CD14-positive monocyte (primary cell): ENCODE measurements at regions not wholly inside any gene's neighbourhood (a gene's known extent, or its start where the extent isn't known, plus 50 kb on each side); places are given as distances from the start of the nearest gene placed in this dataset.

Experiments used
- DNase-seq, 3 donors: peaks; one replicate each; pipeline ENCODE4 v3.0.0-alpha.2; 2011 to 2022
- H2AFZ ChIP-seq: 2 replicates; pipeline ENCODE4 v1.6.0; 2012; ENCODE audit warnings: mild to moderate bottlenecking, low read depth, low read length, inconsistent platforms; ENCODE audit not compliant: insufficient read depth, poor library complexity, severe bottlenecking
- H3K27ac ChIP-seq, 2 donors: 1 replicate in 1 of 2; 2 replicates in 1 of 2; pipeline ENCODE4 v1.5.1; 2012 to 2013; ENCODE audit warnings: low read length in 2 of 2, control low read depth in 1 of 2, inconsistent platforms in 1 of 2, low read depth in 1 of 2, mild to moderate bottlenecking in 1 of 2
- H3K27me3 ChIP-seq, 2 donors: one replicate each; pipeline versions ENCODE4 v1.6.0 to v1.6.1; 2011 to 2013; ENCODE audit warnings: low read length in 2 of 2; ENCODE audit not compliant: control insufficient read depth in 2 of 2, insufficient read depth in 2 of 2
- H3K36me3 ChIP-seq, 2 donors: replicated peaks in 1 of 2; 1 replicate in 1 of 2; 2 replicates in 1 of 2; pipeline versions ENCODE4 v1.5.1 to v1.6.1; 2012 to 2013; ENCODE audit warnings: low read length in 2 of 2, control low read depth in 1 of 2, inconsistent platforms in 1 of 2, mild to moderate bottlenecking in 1 of 2; ENCODE audit not compliant: insufficient read depth in 2 of 2, control insufficient read depth in 1 of 2
- H3K4me1 ChIP-seq, 2 donors: 1 replicate in 1 of 2; 2 replicates in 1 of 2; pipeline versions ENCODE4 v1.5.1 to v1.6.1; 2012 to 2013; ENCODE audit warnings: low read length in 2 of 2, control low read depth in 1 of 2, inconsistent platforms in 1 of 2, mild to moderate bottlenecking in 1 of 2, moderate library complexity in 1 of 2; ENCODE audit not compliant: insufficient read depth in 2 of 2, control insufficient read depth in 1 of 2
- H3K4me2 ChIP-seq: replicated peaks from 2 replicates; pipeline ENCODE3; 2012; ENCODE audit warnings: low read length, moderate library complexity, mild to moderate bottlenecking; ENCODE audit not compliant: poor library complexity, severe bottlenecking; ENCODE audit errors: extremely low read depth
- H3K4me3 ChIP-seq, 3 experiments: fragments of 200-600 bp in 1 of 3; sonication (generic) in 1 of 3; replicated peaks in 1 of 3; 1 replicate in 2 of 3; 2 replicates in 1 of 3; pipeline ENCODE4 v1.5.1; 2011 to 2013; ENCODE audit warnings: low read length in 3 of 3, mild to moderate bottlenecking in 3 of 3, control low read depth in 2 of 3, low read depth in 2 of 3, inconsistent platforms in 1 of 3, moderate library complexity in 1 of 3
- H3K79me2 ChIP-seq: 2 replicates; pipeline ENCODE4 v1.6.0; 2012; ENCODE audit warnings: mild to moderate bottlenecking, control low read depth, inconsistent platforms, low read length, moderate library complexity; ENCODE audit not compliant: insufficient read depth
- H3K9ac ChIP-seq: 2 replicates; pipeline ENCODE4 v1.6.0; 2017; ENCODE audit warnings: low read length, mild to moderate bottlenecking; ENCODE audit not compliant: insufficient read depth, poor library complexity, severe bottlenecking
- H3K9me3 ChIP-seq, 2 donors: replicated peaks in 1 of 2; 1 replicate in 1 of 2; 2 replicates in 1 of 2; pipeline versions ENCODE4 v1.5.1 to v1.6.1; 2012 to 2013; ENCODE audit warnings: low read length in 2 of 2, control low read depth in 1 of 2; ENCODE audit not compliant: control insufficient read depth in 1 of 2, insufficient read depth in 1 of 2
- H4K20me1 ChIP-seq: 2 replicates; pipeline ENCODE4 v1.6.0; 2012; ENCODE audit warnings: mild to moderate bottlenecking, low read length, control low read depth, moderate library complexity; ENCODE audit not compliant: insufficient read depth
- H3K27ac Mint-ChIP-seq, 7 donors: one replicate each; pipeline ENCODE4 v1.8.0; 2020; ENCODE audit warnings: mild to moderate bottlenecking in 7 of 7, mixed read lengths in 7 of 7, moderate library complexity in 6 of 7, inconsistent platforms in 2 of 7
- H3K27me3 Mint-ChIP-seq, 3 donors: one replicate each; pipeline ENCODE4 v1.8.0; 2021 to 2022; ENCODE audit warnings: low read depth in 3 of 3, mild to moderate bottlenecking in 3 of 3, mixed read lengths in 3 of 3, moderate library complexity in 3 of 3, inconsistent platforms in 1 of 3
- H3K36me3 Mint-ChIP-seq, 2 donors: one replicate each; pipeline ENCODE4 v1.8.0; 2020; ENCODE audit warnings: mixed read lengths in 2 of 2, inconsistent platforms in 1 of 2, mild to moderate bottlenecking in 1 of 2
- H3K4me1 Mint-ChIP-seq: one replicate; pipeline ENCODE4 v1.8.0; 2020; ENCODE audit warnings: mild to moderate bottlenecking, mixed read lengths
- H3K4me3 Mint-ChIP-seq, 2 donors: one replicate each; pipeline ENCODE4 v1.8.0; 2020; ENCODE audit warnings: mild to moderate bottlenecking in 2 of 2, mixed read lengths in 2 of 2, moderate library complexity in 1 of 2
- H3K9me3 Mint-ChIP-seq, 7 donors: one replicate each; pipeline ENCODE4 v1.8.0; 2020 to 2022; ENCODE audit warnings: mixed read lengths in 7 of 7, mild to moderate bottlenecking in 6 of 7, moderate library complexity in 6 of 7, inconsistent platforms in 2 of 7
- CTCF ChIP-seq: fragments of 200-600 bp; IDR thresholded peaks from one replicate; pipeline ENCODE4 v1.8.0; 2022; ENCODE audit warnings: antibody characterized with exemption, mild to moderate bottlenecking
- WGBS: methylation state at CpG from one replicate; pipeline ENCODE4 v1.1.5; 2013; ENCODE audit warnings: missing lambda C conversion rate; ENCODE audit not compliant: insufficient coverage; 5-methylcytosine and 5-hydroxymethylcytosine counted together
- intact Hi-C, 2 donors: fragments of 100-400 bp; cut with micrococcal nuclease; formaldehyde crosslinking; loops; one replicate each; pipeline versions ENCODE4 v1.15.0 to v1.15.1; 2023

- Histone ChIP-seq H3K9me3 (no peaks in the 10 kb centered on the region), H3K36me3 (no peaks in the 10 kb centered on the region), H3K4me1 (no peaks in the 10 kb centered on the region), H3K27me3 (no peaks in the 10 kb centered on the region), H3K4me3 (no peak overlapping the region), H3K79me2 (no peaks in the 10 kb centered on the region), H2AFZ (no peak overlapping the region), H3K27ac (no peak overlapping the region), H3K4me2 (no peak overlapping the region), H3K9ac (no peak overlapping the region), H4K20me1 (no peaks in the 10 kb centered on the region)
- Mint-ChIP-seq H3K27ac (no peak overlapping the region), H3K4me3 (no peak overlapping the region), H3K4me1 (no peaks in the 10 kb centered on the region), H3K36me3 (no peaks in the 10 kb centered on the region), H3K9me3 (peaks cover 1 to 8% (median 6%) of the 10 kb centered on the region in 7 donors), H3K27me3 (peaks cover 0 to 3% (median 1%) of the 10 kb centered on the region in 3 donors)
- intact Hi-C loops, result no loop called here
- no peak for DNase-seq
- 91% methylated on average over 5 of the region's 6 CpGs for WGBS
- TF ChIP-seq CTCF, result no peak
Measured at GRCh38 chr16:47943235-47943634, 212.6 kb downstream of the ABCC12 start.

DNA sequence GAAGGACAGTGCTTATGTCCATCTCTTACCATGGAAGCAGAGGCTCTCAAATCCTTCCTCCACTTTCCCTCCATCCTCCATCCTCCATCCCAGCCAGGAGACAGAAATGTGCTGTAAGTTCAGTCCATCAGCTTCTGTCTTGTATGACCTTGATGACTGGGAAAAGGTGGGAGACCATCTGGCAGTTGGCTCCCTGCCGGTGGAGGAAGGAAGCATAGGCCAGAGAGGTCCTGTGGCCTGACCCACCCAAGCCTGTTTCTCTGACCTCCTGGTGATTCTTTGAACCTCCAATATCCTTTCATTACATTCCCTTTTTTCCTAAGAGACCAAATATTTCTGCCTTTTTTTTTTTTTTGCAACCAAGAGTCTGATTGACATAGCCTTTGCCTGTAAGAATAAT is 215.3 kb downstream of the ABCC12 start:
- Histone ChIP-seq H3K4me2 (no peak overlapping the region), H3K9me3 (no peaks in the 10 kb centered on the region), H3K27ac (no peak overlapping the region), H3K4me3 (no peak overlapping the region), H3K9ac (no peak overlapping the region), H3K27me3 (no peaks in the 10 kb centered on the region), H3K36me3 (no peaks in the 10 kb centered on the region), H4K20me1 (no peaks in the 10 kb centered on the region), H3K79me2 (no peaks in the 10 kb centered on the region), H3K4me1 (no peaks in the 10 kb centered on the region), H2AFZ (no peak overlapping the region)
- TF ChIP-seq CTCF, result no peak
- Mint-ChIP-seq H3K27me3 (peaks cover 1 to 3% (median 2%) of the 10 kb centered on the region in 3 donors), H3K27ac (no peak overlapping the region), H3K36me3 (no peaks in the 10 kb centered on the region), H3K4me1 (no peaks in the 10 kb centered on the region), H3K4me3 (no peak overlapping the region), H3K9me3 (peaks cover 3 to 8% (median 6%) of the 10 kb centered on the region in 7 donors)
- intact Hi-C loops, result no loop called here
- WGBS, result no CpG with 5 or more reads among the region's 1 CpG
- DNase-seq, result no peak
